ENCODE measurements at regions not wholly inside any gene's neighbourhood (a gene's known extent, or its start where the extent isn't known, plus 50 kb on each side); places are given as distances from the start of the nearest gene placed in this dataset.

- no peaks in the 10 kb centered on the region for H3K9me3 ChIP-seq
- H3K27me3 ChIP-seq (replicated peaks; ENCODE audit: insufficient read depth): no peaks in the 10 kb centered on the region
- intact Hi-C loops (cut with DNase I): no loop called here
- DNase-seq (ENCODE audit: low spot score): peak; percentile 75
- no peaks in the 10 kb centered on the region for H3K36me3 ChIP-seq
- no peak for TF ChIP-seq CTCF (IDR thresholded peaks at IDR 0.05)
- TF ChIP-seq POLR2AphosphoS5 (IDR thresholded peaks at IDR 0.05): peak; percentile 76
- WGBS: 60% methylated on average over 4 of the region's 4 CpGs
- peaks cover 12% of the 10 kb centered on the region for H3K4me1 ChIP-seq (replicated peaks)
- no peak overlapping the region for H3K4me3 ChIP-seq
- H3K27ac ChIP-seq: peak overlapping the region; percentile 82 to 90
Observed at GRCh38 chr2:71747559-71747958, 294.2 kb downstream of the DYSF start.

- Histone ChIP-seq H3K9me3 (no peaks in the 10 kb centered on the region), H3K36me3 (no peaks in the 10 kb centered on the region)
- WGBS: 16% methylated on average over 11 of the region's 13 CpGs
Observed at GRCh38 chr2:71746946-71747501, 293.7 kb downstream of the DYSF start.

GRCh38 chr2:71744781-71745180 is 291.4 kb downstream of the DYSF start:
- no peak overlapping the region for H3K27ac ChIP-seq
- H3K27me3 ChIP-seq (replicated peaks; ENCODE audit: insufficient read depth): no peaks in the 10 kb centered on the region
- H3K4me3 ChIP-seq: no peak overlapping the region
- 91% methylated on average over 6 of the region's 6 CpGs for WGBS
- H3K36me3 ChIP-seq: no peaks in the 10 kb centered on the region
- no peaks in the 10 kb centered on the region for H3K9me3 ChIP-seq
- intact Hi-C loops (cut with DNase I): no loop called here
- peaks cover 16% of the 10 kb centered on the region for H3K4me1 ChIP-seq (replicated peaks)
- TF ChIP-seq POLR2AphosphoS5 (IDR thresholded peaks at IDR 0.05) (no peak), CTCF (IDR thresholded peaks at IDR 0.05) (no peak), POLR2A (IDR thresholded peaks at IDR 0.05) (no peak)
- DNase-seq (ENCODE audit: low spot score): no peak

More at GRCh38 chr2:71746946-71747501, 293.7 kb downstream of the DYSF start:
- H3K4me3 ChIP-seq: no peak overlapping the region
- H3K27me3 ChIP-seq (replicated peaks; ENCODE audit: insufficient read depth): no peaks in the 10 kb centered on the region
- intact Hi-C loops (cut with DNase I): no loop called here
- DNase-seq (ENCODE audit: low spot score): peak; percentile 60
- peaks cover 16% of the 10 kb centered on the region for H3K4me1 ChIP-seq (replicated peaks)
- TF ChIP-seq CTCF (IDR thresholded peaks at IDR 0.05): no peak
- peak; percentile 59 for TF ChIP-seq POLR2AphosphoS5 (IDR thresholded peaks at IDR 0.05)
- H3K27ac ChIP-seq: peak overlapping the region; percentile 82 to 90

- no peak overlapping the region for H3K27ac ChIP-seq
- TF ChIP-seq POLR2A (IDR thresholded peaks at IDR 0.05) (no peak), CTCF (IDR thresholded peaks at IDR 0.05) (no peak), POLR2AphosphoS5 (IDR thresholded peaks at IDR 0.05) (no peak)
- no peaks in the 10 kb centered on the region for H3K36me3 ChIP-seq
- no peak for DNase-seq (ENCODE audit: low spot score)
- H3K4me3 ChIP-seq: no peak overlapping the region
- 96% methylated on average over 6 of the region's 6 CpGs for WGBS
- no peaks in the 10 kb centered on the region for H3K9me3 ChIP-seq
- H3K27me3 ChIP-seq (replicated peaks; ENCODE audit: insufficient read depth): no peaks in the 10 kb centered on the region
- peaks cover 16% of the 10 kb centered on the region for H3K4me1 ChIP-seq (replicated peaks)
- intact Hi-C loops (cut with DNase I): no loop called here
Observed at GRCh38 chr2:71743995-71744675, 290.8 kb downstream of the DYSF start.

Measured in prostate gland (tissue), 2 donors.